B cell (primary cell): ENCODE measurements at regions not wholly inside any gene's neighbourhood (a gene's known extent, or its start where the extent isn't known, plus 50 kb on each side); places are given as distances from the start of the nearest gene placed in this dataset.

Experiments used
- ATAC-seq: fragments of 200-7000 bp; cut with Tn5 transposase; one replicate; pipeline ENCODE4 v1.10.0; 2021; ENCODE audit warnings: low read depth, mild to moderate bottlenecking, moderate number of reproducible peaks, moderate library complexity
- CTCF ChIA-PET: fragments of 350-600 bp; sonication (Branson Sonifier 250); formaldehyde crosslinking; loops from one replicate; lab custom pipeline; 2021; ENCODE audit warnings: antibody characterized with exemption, inconsistent platforms; lab: Charles Lee
- POLR2A ChIA-PET: fragments of 350-600 bp; sonication (Branson Sonifier 250); formaldehyde crosslinking; loops from one replicate; lab custom pipeline; 2021; ENCODE audit warnings: antibody characterized with exemption; lab: Charles Lee
- DNase-seq: peaks from one replicate; pipeline ENCODE4 v3.0.0; 2013
- H2AFZ ChIP-seq: 2 replicates; pipeline ENCODE4 v1.6.1; 2012; ENCODE audit warnings: mild to moderate bottlenecking, low read depth, low read length; ENCODE audit not compliant: insufficient read depth, poor library complexity, severe bottlenecking
- H3K27ac ChIP-seq, 2 donors: 1 replicate in 1 of 2; 2 replicates in 1 of 2; pipeline ENCODE4 v1.5.1; 2012 to 2013; ENCODE audit warnings: low read length in 2 of 2, mild to moderate bottlenecking in 2 of 2, moderate library complexity in 1 of 2
- H3K27me3 ChIP-seq, 4 experiments: fragments of 200-600 bp in 1 of 4; sonication (generic) in 1 of 4; replicated peaks in 1 of 4; 1 replicate in 2 of 4; 2 replicates in 2 of 4; pipeline versions ENCODE4 v1.6.1 to v1.7.0; 2013 to 2016; ENCODE audit warnings: low read length in 3 of 4, mild to moderate bottlenecking in 2 of 4, mixed read lengths in 1 of 4, moderate library complexity in 1 of 4; ENCODE audit not compliant: insufficient read depth in 4 of 4, control insufficient read depth in 3 of 4; ENCODE audit errors: control extremely low read depth in 1 of 4
- H3K36me3 ChIP-seq, 2 experiments: replicated peaks in 1 of 2; 1 replicate in 1 of 2; 2 replicates in 1 of 2; pipeline versions ENCODE4 v1.6.1 to v1.7.1; 2013; ENCODE audit warnings: low read length in 1 of 2; ENCODE audit not compliant: insufficient read depth in 2 of 2, control insufficient read depth in 1 of 2; ENCODE audit errors: control extremely low read depth in 1 of 2, extremely low read depth in 1 of 2
- H3K4me1 ChIP-seq, 2 donors: fragments of 200-600 bp in 1 of 2; sonication (generic) in 1 of 2; 1 replicate in 1 of 2; 2 replicates in 1 of 2; pipeline versions ENCODE4 v1.5.1 to v1.6.1; 2013 to 2017; ENCODE audit warnings: low read length in 2 of 2; ENCODE audit not compliant: control insufficient read depth in 2 of 2, insufficient read depth in 2 of 2
- H3K4me2 ChIP-seq: replicated peaks from 2 replicates; pipeline ENCODE3; 2012; ENCODE audit warnings: mild to moderate bottlenecking, low read depth, low read length; ENCODE audit not compliant: poor library complexity, severe bottlenecking
- H3K4me3 ChIP-seq, 5 experiments: fragments of 200-600 bp in 1 of 5; sonication (generic) in 1 of 5; 1 replicate in 3 of 5; 2 replicates in 2 of 5; pipeline versions ENCODE4 v1.5.1 to v1.7.0; 2011 to 2016; ENCODE audit warnings: low read length in 4 of 5, mild to moderate bottlenecking in 4 of 5, low read depth in 2 of 5, control low read depth in 1 of 5, moderate library complexity in 1 of 5; ENCODE audit not compliant: insufficient read depth in 1 of 5; ENCODE audit errors: control extremely low read depth in 1 of 5, extremely low read depth in 1 of 5
- H3K79me2 ChIP-seq: fragments of 200-600 bp; sonication (generic); one replicate; pipeline ENCODE4 v1.6.0; 2016; ENCODE audit warnings: low read length; ENCODE audit not compliant: control insufficient read depth, insufficient read depth
- H3K9ac ChIP-seq: fragments of 200-600 bp; sonication (generic); 2 replicates; pipeline ENCODE4 v1.6.1; 2017; ENCODE audit warnings: mild to moderate bottlenecking, low read length, moderate library complexity
- H3K9me3 ChIP-seq, 3 donors: one replicate each; pipeline versions ENCODE4 v1.6.1 to v1.7.1; 2013; ENCODE audit warnings: low read length in 2 of 3; ENCODE audit not compliant: control insufficient read depth in 2 of 3, insufficient read depth in 1 of 3; ENCODE audit errors: control extremely low read depth in 1 of 3
- H4K20me1 ChIP-seq: 2 replicates; pipeline ENCODE4 v1.6.0; 2012; ENCODE audit warnings: mild to moderate bottlenecking, low read length; ENCODE audit not compliant: insufficient read depth, control insufficient read depth, poor library complexity, severe bottlenecking
- H3K27ac Mint-ChIP-seq: one replicate; pipeline ENCODE4 v1.8.0; 2021; ENCODE audit warnings: mixed read lengths
- H3K27me3 Mint-ChIP-seq: one replicate; pipeline ENCODE4 v1.8.0; 2021; ENCODE audit warnings: mixed read lengths
- H3K4me1 Mint-ChIP-seq: one replicate; pipeline ENCODE4 v1.8.0; 2021; ENCODE audit warnings: mixed read lengths
- H3K4me3 Mint-ChIP-seq: one replicate; pipeline ENCODE4 v1.8.0; 2021; ENCODE audit warnings: mixed read lengths
- H3K9me3 Mint-ChIP-seq: one replicate; pipeline ENCODE4 v1.8.0; 2022; ENCODE audit warnings: mixed read lengths; ENCODE audit not compliant: insufficient read depth
- EZH2 ChIP-seq: IDR thresholded peaks from 2 replicates; pipeline ENCODE4 v1.6.1; 2012; ENCODE audit warnings: borderline replicate concordance, low read depth, mild to moderate bottlenecking, moderate library complexity, low read length; ENCODE audit not compliant: insufficient read depth, poor library complexity, severe bottlenecking
- WGBS: methylation state at CpG from one replicate; pipeline ENCODE4 v1.1.5; 2013; ENCODE audit warnings: missing lambda C conversion rate; ENCODE audit not compliant: insufficient coverage; 5-methylcytosine and 5-hydroxymethylcytosine counted together
- intact Hi-C: fragments of 100-400 bp; cut with micrococcal nuclease; formaldehyde crosslinking; loops from one replicate; pipeline ENCODE4 v1.10.0; 2022
- TF ChIP-seq, protein P1 (sequence below): fragments of 200-600 bp; IDR thresholded peaks from one replicate; pipeline ENCODE4 v1.8.0; 2022; ENCODE audit warnings: antibody characterized with exemption, mild to moderate bottlenecking

DNA sequence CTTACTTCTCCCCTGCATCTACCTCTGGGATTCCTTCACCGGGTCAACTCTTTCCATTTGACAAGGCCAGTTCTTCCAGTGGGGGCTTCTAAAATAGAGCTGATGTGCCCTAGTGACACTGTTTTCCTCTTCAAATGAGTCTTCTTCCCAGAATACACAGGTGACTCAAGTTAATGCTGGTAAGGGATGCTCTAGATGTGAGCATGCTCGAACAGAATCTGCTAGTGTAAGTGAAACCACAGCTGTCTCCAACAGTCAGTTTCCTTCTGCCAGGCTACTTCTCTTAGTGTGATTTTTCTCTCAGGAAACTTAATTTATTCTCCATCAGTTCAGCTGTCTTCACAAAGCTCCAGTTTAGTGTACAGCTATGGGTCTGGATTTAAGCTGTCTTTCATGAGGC is 194.9 kb upstream of the C1orf87 start:
- ChIA-PET CTCF (no interaction called here), POLR2A (no interaction called here)
- Mint-ChIP-seq H3K27me3 (no peaks in the 10 kb centered on the region), H3K9me3 (no peaks in the 10 kb centered on the region), H3K4me1 (no peaks in the 10 kb centered on the region), H3K4me3 (no peak overlapping the region), H3K27ac (no peak overlapping the region)
- Histone ChIP-seq H3K27ac (no peak overlapping the region), H3K36me3 (no peaks in the 10 kb centered on the region), H3K4me3 (no peak overlapping the region), H3K27me3 (no peaks in the 10 kb centered on the region), H2AFZ (no peak overlapping the region), H3K9me3 (no peaks in the 10 kb centered on the region), H3K4me1 (no peaks in the 10 kb centered on the region), H3K4me2 (no peak overlapping the region), H4K20me1 (no peaks in the 10 kb centered on the region), H3K79me2 (no peaks in the 10 kb centered on the region), H3K9ac (no peak overlapping the region)
- no peak for TF ChIP-seq EZH2
- TF ChIP-seq, protein P1, sequence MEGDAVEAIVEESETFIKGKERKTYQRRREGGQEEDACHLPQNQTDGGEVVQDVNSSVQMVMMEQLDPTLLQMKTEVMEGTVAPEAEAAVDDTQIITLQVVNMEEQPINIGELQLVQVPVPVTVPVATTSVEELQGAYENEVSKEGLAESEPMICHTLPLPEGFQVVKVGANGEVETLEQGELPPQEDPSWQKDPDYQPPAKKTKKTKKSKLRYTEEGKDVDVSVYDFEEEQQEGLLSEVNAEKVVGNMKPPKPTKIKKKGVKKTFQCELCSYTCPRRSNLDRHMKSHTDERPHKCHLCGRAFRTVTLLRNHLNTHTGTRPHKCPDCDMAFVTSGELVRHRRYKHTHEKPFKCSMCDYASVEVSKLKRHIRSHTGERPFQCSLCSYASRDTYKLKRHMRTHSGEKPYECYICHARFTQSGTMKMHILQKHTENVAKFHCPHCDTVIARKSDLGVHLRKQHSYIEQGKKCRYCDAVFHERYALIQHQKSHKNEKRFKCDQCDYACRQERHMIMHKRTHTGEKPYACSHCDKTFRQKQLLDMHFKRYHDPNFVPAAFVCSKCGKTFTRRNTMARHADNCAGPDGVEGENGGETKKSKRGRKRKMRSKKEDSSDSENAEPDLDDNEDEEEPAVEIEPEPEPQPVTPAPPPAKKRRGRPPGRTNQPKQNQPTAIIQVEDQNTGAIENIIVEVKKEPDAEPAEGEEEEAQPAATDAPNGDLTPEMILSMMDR, result no peak
- DNase-seq (no peak), ATAC-seq (no peak)
- intact Hi-C loops, result no loop called here
- 82% methylated on average over 2 of the region's 2 CpGs for WGBS

GRCh38 chr1:60265560-60266535 is 192.3 kb upstream of the C1orf87 start:
- H3K27me3 ChIP-seq, result no peaks in the 10 kb centered on the region
- no CpG with 5 or more reads among the region's 3 CpGs for WGBS
- H3K4me3 Mint-ChIP-seq, result no peak overlapping the region
- no peak overlapping the region for H3K4me2 ChIP-seq
- CTCF ChIA-PET, result no interaction called here
- no peak overlapping the region for H3K9ac ChIP-seq
- no peaks in the 10 kb centered on the region for H3K4me1 ChIP-seq
- no peak overlapping the region for H3K27ac ChIP-seq
- POLR2A ChIA-PET, result no interaction called here
- TF ChIP-seq, protein P1, result no peak
- no peak for TF ChIP-seq EZH2
- H3K36me3 ChIP-seq, result no peaks in the 10 kb centered on the region
- no peak overlapping the region for H2AFZ ChIP-seq
- ATAC-seq, result no peak
- no peaks in the 10 kb centered on the region for H4K20me1 ChIP-seq
- no peaks in the 10 kb centered on the region for H3K27me3 Mint-ChIP-seq
- DNase-seq, result no peak
- no peaks in the 10 kb centered on the region for H3K79me2 ChIP-seq
- no peak overlapping the region for H3K4me3 ChIP-seq
- H3K9me3 ChIP-seq, result no peaks in the 10 kb centered on the region
- no peak overlapping the region for H3K27ac Mint-ChIP-seq
- intact Hi-C loops, result no loop called here
- H3K9me3 Mint-ChIP-seq, result no peaks in the 10 kb centered on the region
- no peaks in the 10 kb centered on the region for H3K4me1 Mint-ChIP-seq
